Endothelial cell of umbilical vein (primary cell): ENCODE measurements at regions not wholly inside any gene's neighbourhood (a gene's known extent, or its start where the extent isn't known, plus 50 kb on each side); places are given as distances from the start of the nearest gene placed in this dataset.

Experiments used
- BruUV-seq: library from RNA; stranded (reverse); fragments of 400-500 nt; replicated peaks from 2 replicates; lab custom pipeline; 2021; lab: Mats Ljungman, UMichigan
- CTCF ChIA-PET: fragments of 300-600, 350-600 bp; sonication (Branson Sonifier 250); formaldehyde crosslinking; loops from one replicate; lab custom pipeline; 2021; ENCODE audit warnings: antibody characterized with exemption, inconsistent platforms; lab: Charles Lee
- POLR2A ChIA-PET: fragments of 300-600, 350-600 bp; sonication (Branson Sonifier 250); formaldehyde crosslinking; loops from one replicate; lab custom pipeline; 2021; ENCODE audit warnings: antibody characterized with exemption, inconsistent platforms; lab: Charles Lee
- DNase-seq: peaks from one replicate; pipeline ENCODE4 v3.0.0-alpha.2; 2011; ENCODE audit warnings: low read depth, low spot score
- FAIRE-seq: peaks from 2 replicates; lab custom pipeline; 2011; peaks lifted over from hg19 to GRCh38; lab: Jason Lieb, UNC
- H2AFZ ChIP-seq: 2 replicates; pipeline ENCODE4 v1.6.0; 2012; ENCODE audit warnings: low read depth, low read length, control low read depth, inconsistent platforms
- H3K27ac ChIP-seq: 2 replicates; pipeline ENCODE4 v1.5.1; 2011; ENCODE audit warnings: low read depth, mild to moderate bottlenecking, control low read depth, low read length, moderate library complexity; ENCODE audit not compliant: insufficient read depth
- H3K27me3 ChIP-seq, 2 experiments: 2 replicates each; pipeline versions ENCODE4 v1.6.0 to v1.6.1; 2011; ENCODE audit warnings: low read length in 2 of 2, mixed read lengths in 1 of 2; ENCODE audit not compliant: control insufficient read depth in 2 of 2, insufficient read depth in 2 of 2
- H3K36me3 ChIP-seq, 2 experiments: 2 replicates in 1 of 2; 3 replicates in 1 of 2; pipeline ENCODE4 v1.5.1; 2011; ENCODE audit warnings: low read length in 2 of 2, mild to moderate bottlenecking in 1 of 2, moderate library complexity in 1 of 2; ENCODE audit not compliant: control insufficient read depth in 2 of 2, insufficient read depth in 2 of 2; ENCODE audit errors: extremely low read depth in 1 of 2
- H3K4me1 ChIP-seq: 3 replicates; pipeline ENCODE4 v1.5.1; 2011; ENCODE audit warnings: mild to moderate bottlenecking, low read length; ENCODE audit not compliant: control insufficient read depth, insufficient read depth; ENCODE audit errors: extremely low read depth
- H3K4me2 ChIP-seq: 2 replicates; pipeline ENCODE4 v1.6.1; 2011; ENCODE audit warnings: low read length, control low read depth, mixed read lengths; ENCODE audit not compliant: insufficient read depth
- H3K4me3 ChIP-seq, 3 experiments: fragments of 200-600 bp in 1 of 3; sonication (generic), shearing (Covaris generic) in 1 of 3; replicated peaks in 1 of 3; 2 replicates each; pipeline ENCODE4 v1.5.1; 2011 to 2016; ENCODE audit warnings: control low read depth in 3 of 3, low read length in 3 of 3, mild to moderate bottlenecking in 2 of 3, inconsistent platforms in 1 of 3, low read depth in 1 of 3, moderate library complexity in 1 of 3; ENCODE audit not compliant: insufficient read depth in 1 of 3
- H3K79me2 ChIP-seq: 2 replicates; pipeline ENCODE4 v1.6.0; 2012; ENCODE audit warnings: low read length, inconsistent platforms; ENCODE audit not compliant: control insufficient read depth, insufficient read depth
- H3K9ac ChIP-seq: replicated peaks from 2 replicates; pipeline ENCODE3; 2011; ENCODE audit warnings: low read length, control low read depth; ENCODE audit not compliant: insufficient read depth; ENCODE audit errors: extremely low read depth
- H3K9me1 ChIP-seq: replicated peaks from 3 replicates; pipeline ENCODE4 v1.6.0; 2011; ENCODE audit warnings: mild to moderate bottlenecking, low read length; ENCODE audit not compliant: control insufficient read depth, insufficient read depth; ENCODE audit errors: extremely low read depth
- H3K9me3 ChIP-seq: replicated peaks from 2 replicates; pipeline ENCODE4 v1.5.1; 2012; ENCODE audit warnings: low read length, inconsistent platforms; ENCODE audit not compliant: control insufficient read depth, insufficient read depth
- H4K20me1 ChIP-seq: replicated peaks from 2 replicates; pipeline ENCODE3; 2011; ENCODE audit warnings: mild to moderate bottlenecking, low read length; ENCODE audit not compliant: control insufficient read depth, insufficient read depth; ENCODE audit errors: extremely low read depth
- CTCF ChIP-seq, 2 donors: IDR thresholded peaks; 1 replicate in 1 of 2; 2 replicates in 1 of 2; pipeline ENCODE4 v1.5.1; 2011; ENCODE audit warnings: low read length in 2 of 2, mild to moderate bottlenecking in 2 of 2, moderate library complexity in 2 of 2, control low read depth in 1 of 2, inconsistent platforms in 1 of 2, low read depth in 1 of 2; ENCODE audit not compliant: insufficient read depth in 1 of 2; ENCODE audit errors: extremely low read depth in 1 of 2
- EZH2 ChIP-seq: IDR thresholded peaks from 2 replicates; pipeline ENCODE4 v1.6.1; 2012; ENCODE audit warnings: borderline replicate concordance, low read depth, mild to moderate bottlenecking, moderate library complexity, low read length, inconsistent platforms; ENCODE audit not compliant: severe bottlenecking
- FOS ChIP-seq: IDR thresholded peaks from 2 replicates; pipeline ENCODE4 v1.6.1; 2011; ENCODE audit warnings: mild to moderate bottlenecking, low read length, moderate library complexity, borderline replicate concordance; ENCODE audit not compliant: insufficient read depth
- GATA2 ChIP-seq: IDR thresholded peaks from 2 replicates; pipeline ENCODE4 v1.7.0; 2011; ENCODE audit warnings: low read depth, mild to moderate bottlenecking, moderate library complexity, mixed read lengths, low read length; ENCODE audit not compliant: insufficient read length, insufficient read depth
- JUN ChIP-seq: IDR thresholded peaks from 2 replicates; pipeline ENCODE4 v1.6.1; 2011; ENCODE audit warnings: borderline replicate concordance, low read depth; ENCODE audit not compliant: insufficient read length, insufficient read depth
- MAX ChIP-seq: IDR thresholded peaks from 2 replicates; pipeline ENCODE4 v1.6.1; 2011; ENCODE audit not compliant: insufficient read depth, insufficient read length
- MYC ChIP-seq: IDR thresholded peaks from one replicate; pipeline ENCODE4 v1.6.1; 2011; ENCODE audit warnings: mild to moderate bottlenecking, low read depth, low read length
- POLR2A ChIP-seq: IDR thresholded peaks from 2 replicates; pipeline ENCODE4 v1.6.1; 2012; ENCODE audit warnings: low read depth, mild to moderate bottlenecking, control low read depth, low read length
- POLR2AphosphoS5 ChIP-seq: IDR thresholded peaks from 2 replicates; pipeline ENCODE4 v1.6.1; 2012; ENCODE audit warnings: low read depth, mild to moderate bottlenecking, control low read depth, low read length, moderate library complexity; ENCODE audit not compliant: insufficient read depth
- dilution Hi-C: fragments of 300-500 bp; cut with MboI; formaldehyde crosslinking; loops from one replicate; pipeline ENCODE4 v1.15.0; 2019; ENCODE audit warnings: low sequenced_read_pairs; ENCODE audit not compliant: extremely low pct_ligation_motif_present
- intact Hi-C: fragments of 100-400 bp; cut with micrococcal nuclease; formaldehyde crosslinking; loops from one replicate; pipeline ENCODE4 v1.10.0; 2022

GRCh38 chr1:79539001-79539400 lies 532.5 kb upstream of the ADGRL4 start:
- no peak overlapping the region for H3K27ac ChIP-seq
- H2AFZ ChIP-seq, result no peak overlapping the region
- dilution Hi-C loops, result no loop called here
- H3K9ac ChIP-seq, result no peak overlapping the region
- H3K4me1 ChIP-seq, result no peaks in the 10 kb centered on the region
- CTCF ChIA-PET, result interaction anchor here (1.2 kb wide), 1 partner anchor 14 kb away, joined by 3 read pairs; no protein-coding TSS in a partner anchor
- no peak for TF ChIP-seq JUN
- no peak overlapping the region for H3K4me3 ChIP-seq
- FAIRE-seq, result no peak
- H3K27me3 ChIP-seq, result no peaks in the 10 kb centered on the region
- H3K4me2 ChIP-seq, result no peak overlapping the region
- POLR2A ChIA-PET, result no interaction called here
- no peaks in the 10 kb centered on the region for H4K20me1 ChIP-seq
- H3K9me1 ChIP-seq, result no peaks in the 10 kb centered on the region
- H3K36me3 ChIP-seq, result no peaks in the 10 kb centered on the region
- DNase-seq, result no peak
- intact Hi-C loops, result no loop called here
- BruUV-seq, result no TSS peak
- no peaks in the 10 kb centered on the region for H3K79me2 ChIP-seq
- no peaks in the 10 kb centered on the region for H3K9me3 ChIP-seq

GRCh38 chr1:79532555-79532954 lies 526.0 kb upstream of the ADGRL4 start:
- Histone ChIP-seq H3K9me1 (no peaks in the 10 kb centered on the region), H3K4me1 (no peaks in the 10 kb centered on the region), H3K27me3 (no peaks in the 10 kb centered on the region), H3K4me2 (no peak overlapping the region), H3K27ac (no peak overlapping the region), H3K36me3 (no peaks in the 10 kb centered on the region), H4K20me1 (no peaks in the 10 kb centered on the region), H3K9ac (no peak overlapping the region), H3K9me3 (no peaks in the 10 kb centered on the region), H2AFZ (no peak overlapping the region), H3K4me3 (no peak overlapping the region), H3K79me2 (no peaks in the 10 kb centered on the region)
- DNase-seq (no peak), FAIRE-seq (no peak)
- TF ChIP-seq POLR2A (no peak), CTCF (IDR thresholded peaks at IDR 0.05; ENCODE audit: extremely low read depth in 1 of 2, insufficient read depth in 1 of 2, low read depth in 1 of 2, low read length in 2 of 2) (no peak), EZH2 (no peak), POLR2AphosphoS5 (no peak), JUN (no peak), MAX (no peak), GATA2 (no peak), MYC (no peak), FOS (no peak)
- BruUV-seq, result no TSS peak
- intact Hi-C loops, result no loop called here
- ChIA-PET CTCF (no interaction called here), POLR2A (no interaction called here)
- dilution Hi-C loops, result no loop called here
